ENCODE measurements at regions not wholly inside any gene's neighbourhood (a gene's known extent, or its start where the extent isn't known, plus 50 kb on each side); places are given as distances from the start of the nearest gene placed in this dataset.

GRCh38 chr5:89981878-89982773 lies 427.4 kb downstream of the CETN3 start:
- DNase-seq: no peak

DNA sequence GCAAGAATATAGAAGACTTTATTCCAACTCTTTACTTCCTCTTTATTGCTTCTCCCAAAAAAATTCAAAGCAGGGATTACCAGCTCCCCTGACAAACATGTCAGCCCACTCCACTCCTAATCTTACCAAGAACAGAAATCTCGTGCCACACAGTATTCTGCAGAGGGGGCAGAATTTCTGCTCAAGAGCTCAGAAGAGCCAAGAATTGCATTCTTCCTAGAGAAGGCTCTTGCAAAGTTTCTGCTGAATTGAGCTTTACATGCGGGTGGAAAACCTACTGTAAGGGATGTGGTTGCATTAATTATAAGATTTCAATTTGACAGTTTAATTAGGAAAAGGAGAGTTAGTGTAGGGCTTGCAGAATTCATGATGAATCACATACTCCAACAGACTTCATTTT lies 428.5 kb downstream of the CETN3 start:
- no peak for DNase-seq

GRCh38 chr5:89973516-89973915 lies 436.0 kb downstream of the CETN3 start:
- no peak for DNase-seq

DNA sequence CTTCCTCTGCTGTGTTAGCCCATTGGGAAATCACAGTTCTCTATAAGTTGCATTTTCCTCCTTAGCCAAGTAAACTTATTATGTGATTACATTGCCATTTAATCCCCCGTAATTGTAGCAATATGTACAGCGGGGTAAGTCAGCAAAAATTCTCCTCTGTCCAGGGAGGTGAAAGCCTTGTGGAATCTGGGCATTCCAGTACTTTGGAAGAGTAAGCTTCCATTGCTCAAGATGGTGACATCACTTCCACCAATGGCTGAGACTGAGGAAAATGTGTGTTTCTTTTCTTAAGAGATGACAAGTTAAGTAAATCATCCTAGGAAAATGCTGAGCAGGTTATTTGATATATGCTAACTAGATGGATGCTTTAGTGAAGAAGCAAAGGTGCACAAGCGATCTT lies 436.7 kb downstream of the CETN3 start:
- no peak for DNase-seq

- no peak for DNase-seq
Measured at GRCh38 chr5:89968958-89969381, 440.6 kb downstream of the CETN3 start.

DNA sequence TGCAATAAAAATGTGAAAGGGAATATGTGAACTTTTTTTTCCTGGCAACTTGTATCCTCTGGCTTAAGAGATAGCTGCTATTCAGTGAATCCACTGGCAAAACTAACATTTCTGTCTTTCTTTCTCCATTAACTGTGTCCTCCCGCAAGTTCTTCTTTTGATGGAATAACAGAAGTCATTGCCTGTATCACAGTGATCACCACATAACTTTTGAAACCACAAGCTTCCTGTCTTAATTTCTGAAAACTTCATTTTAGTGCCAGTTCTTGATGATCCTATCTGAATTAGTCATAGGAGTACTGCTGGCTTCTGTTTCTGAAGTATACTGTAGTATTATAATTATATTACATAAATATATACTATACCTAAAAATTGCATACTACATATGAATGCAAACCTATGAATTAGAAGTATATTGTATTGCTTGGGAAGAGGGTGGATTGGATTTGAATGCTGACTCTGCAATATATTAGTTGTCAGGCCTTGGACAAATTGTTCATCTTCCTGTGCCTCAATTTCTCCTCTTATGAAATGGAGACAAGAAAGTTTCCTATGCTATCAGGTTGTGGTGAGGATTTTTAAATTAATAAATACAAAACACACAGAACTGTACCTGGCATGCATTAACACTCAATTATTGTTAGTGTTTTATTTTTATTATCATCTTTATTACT lies 441.6 kb downstream of the CETN3 start:
- no peak for DNase-seq

DNA sequence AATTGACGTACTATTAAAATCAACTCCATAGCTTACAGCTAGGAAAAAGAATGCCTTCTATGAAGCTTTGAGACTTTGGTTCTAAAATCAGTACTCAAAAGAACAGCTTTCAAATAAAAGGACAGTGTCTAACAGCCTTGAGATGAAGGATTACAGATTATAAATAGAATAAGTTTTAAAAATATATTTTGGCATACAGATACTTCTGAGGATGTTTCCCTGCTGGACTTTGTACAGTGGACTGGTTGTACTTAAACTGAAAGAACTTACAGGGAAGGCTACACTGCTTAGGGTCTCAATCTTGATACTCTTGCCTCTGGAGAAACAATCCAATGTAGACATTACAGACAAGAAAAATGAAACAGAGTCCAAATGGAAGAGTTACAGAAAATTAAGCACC lies 452.7 kb downstream of the CETN3 start:
- no peak for DNase-seq

- DNase-seq: no peak
Measured at GRCh38 chr5:89954916-89955315, 454.6 kb downstream of the CETN3 start.

- no peak for DNase-seq
Measured at GRCh38 chr5:89951876-89952275, 457.7 kb downstream of the CETN3 start.

DNA sequence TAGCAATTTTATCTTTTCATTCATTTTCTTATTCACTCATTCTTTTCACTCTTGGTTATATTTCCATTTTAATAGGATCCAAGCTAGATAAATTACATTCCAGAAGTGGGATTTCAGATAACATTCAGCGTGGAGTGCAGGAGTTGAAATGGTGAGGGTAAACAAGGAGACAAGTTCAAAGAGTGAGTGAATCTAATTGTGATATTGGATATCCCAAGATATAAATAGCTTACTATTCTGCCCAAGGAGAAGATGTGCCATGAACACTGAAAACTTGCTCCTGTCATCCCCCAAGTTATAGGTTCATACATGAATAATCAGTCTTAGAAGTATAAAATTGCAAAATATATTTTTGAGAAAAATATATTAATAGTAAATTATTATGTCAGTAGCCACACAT lies 459.3 kb downstream of the CETN3 start:
- DNase-seq: no peak

GRCh38 chr5:89948977-89949376 lies 460.6 kb downstream of the CETN3 start:
- no peak for DNase-seq

DNA sequence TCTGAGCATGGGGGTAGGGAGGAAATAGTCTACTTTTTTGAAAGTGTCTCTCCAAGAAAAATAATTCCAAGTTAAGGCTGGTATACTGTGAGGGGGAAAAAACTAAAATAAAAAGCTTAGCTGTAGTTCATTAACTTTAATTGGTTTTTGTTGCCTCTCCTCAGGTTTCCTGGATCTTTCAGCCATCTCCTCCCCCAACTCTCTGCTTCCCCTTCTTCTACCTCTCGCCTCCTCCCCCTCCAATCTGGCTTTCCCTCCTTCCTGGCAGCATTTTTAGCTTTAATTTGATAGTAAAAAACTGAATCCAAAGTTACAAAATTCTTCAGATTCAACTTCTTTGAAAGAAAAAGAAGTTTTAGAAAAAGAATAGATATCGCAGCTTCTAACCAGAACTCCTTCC lies 462.6 kb downstream of the CETN3 start:
- no peak for DNase-seq

DNA sequence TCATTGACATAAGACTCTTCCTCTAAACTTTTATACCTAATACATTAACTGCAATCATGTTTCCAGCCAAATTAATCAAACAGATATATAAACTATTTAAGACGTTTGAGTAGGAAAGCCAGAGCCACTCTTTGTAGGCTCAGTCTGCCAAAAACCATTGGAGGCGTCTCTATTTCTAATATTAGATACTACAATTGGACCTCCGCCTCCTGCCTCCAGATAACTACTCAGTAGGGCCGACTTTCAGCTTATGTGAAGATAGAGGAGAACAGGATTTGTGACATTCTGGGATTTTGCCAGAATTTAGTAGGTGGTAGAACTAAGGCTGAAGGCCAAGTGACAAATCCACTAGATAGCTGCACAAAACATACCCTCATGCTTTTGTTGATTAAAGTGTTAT lies 463.0 kb downstream of the CETN3 start:
- DNase-seq: no peak

DNA sequence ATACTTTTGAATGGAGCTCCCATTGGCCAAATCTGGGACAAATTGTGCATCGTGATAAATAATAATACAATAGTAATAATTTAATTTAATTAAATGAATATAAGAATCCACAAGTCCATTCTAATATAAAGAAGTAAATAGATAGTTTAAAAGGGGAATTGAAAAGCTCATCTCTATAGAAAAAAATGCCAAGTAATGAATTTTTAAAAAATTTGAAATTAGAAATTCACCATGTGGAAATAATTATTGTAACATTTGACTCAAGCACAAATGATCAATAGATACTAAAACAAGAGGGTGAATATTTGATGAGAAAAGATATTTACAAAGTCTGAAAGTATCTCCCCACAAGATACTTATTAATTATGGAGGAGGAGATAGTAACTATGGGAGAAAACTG lies 467.4 kb downstream of the CETN3 start:
- DNase-seq: no peak

- DNase-seq: no peak
Measured at GRCh38 chr5:89936576-89936975, 473.0 kb downstream of the CETN3 start.

GRCh38 chr5:89934069-89934468 lies 475.5 kb downstream of the CETN3 start:
- DNase-seq: no peak

GRCh38 chr5:89932771-89933181 lies 476.8 kb downstream of the CETN3 start:
- DNase-seq: no peak

DNA sequence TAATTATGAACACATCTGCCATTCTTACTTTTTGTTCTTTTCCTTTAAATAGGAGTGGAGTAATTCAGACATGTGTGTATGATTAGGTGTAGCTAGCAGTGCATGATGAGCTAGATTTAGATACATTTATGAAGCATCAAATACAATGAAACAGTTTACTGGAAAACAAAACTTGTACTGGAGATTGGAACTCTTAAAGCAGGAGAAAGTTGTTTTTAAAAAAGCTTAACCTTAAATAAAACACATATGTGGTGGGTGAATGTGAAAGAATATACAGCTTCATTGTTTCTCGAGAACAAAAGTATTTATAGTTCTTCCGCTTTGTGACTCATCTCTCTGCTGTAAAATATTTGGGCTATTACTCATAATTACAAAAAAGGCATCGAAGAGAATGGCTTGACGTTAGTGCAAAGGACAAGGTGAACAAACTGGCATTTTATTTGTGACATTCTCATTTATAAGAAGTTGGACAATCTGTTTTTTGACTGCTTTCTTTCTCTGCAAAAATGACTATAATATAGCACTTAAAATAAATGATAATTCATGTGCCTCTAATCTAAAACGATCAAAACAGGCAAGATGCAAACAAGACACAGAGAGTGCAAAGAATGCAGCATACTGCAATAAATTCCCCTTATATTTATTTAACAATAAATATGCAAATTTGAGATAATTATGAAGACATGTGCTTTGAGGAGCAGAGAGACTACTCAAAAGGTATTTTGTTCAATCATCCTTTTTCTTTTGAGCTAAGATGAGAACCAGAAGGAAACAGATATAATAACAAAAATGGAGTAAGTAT lies 478.8 kb downstream of the CETN3 start:
- no peak for DNase-seq

- no peak for DNase-seq
Measured at GRCh38 chr5:89929834-89930233, 479.7 kb downstream of the CETN3 start.

GRCh38 chr5:89929173-89929572 lies 480.4 kb downstream of the CETN3 start:
- no peak for DNase-seq

DNA sequence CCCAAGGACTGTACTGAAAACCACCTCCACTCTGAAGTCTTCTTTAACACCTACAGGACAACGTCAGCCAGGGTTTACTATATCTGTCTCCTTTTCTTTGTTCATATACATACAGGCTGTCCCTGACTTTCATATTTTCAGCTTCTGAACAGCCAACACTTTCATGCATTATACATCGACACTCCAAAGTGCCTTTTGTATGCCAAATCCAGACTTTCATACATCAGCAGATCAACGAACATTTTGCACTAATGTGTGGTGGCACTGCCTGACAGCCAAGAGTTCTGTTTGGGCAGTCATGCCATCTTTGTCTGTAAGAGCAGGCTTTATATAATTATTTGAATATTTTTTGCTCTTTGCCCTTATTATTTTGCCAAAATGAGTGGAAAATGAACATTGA lies 487.4 kb downstream of the CETN3 start:
- DNase-seq: no peak

- DNase-seq: no peak
Measured at GRCh38 chr5:89917112-89917511, 492.4 kb downstream of the CETN3 start.

DNA sequence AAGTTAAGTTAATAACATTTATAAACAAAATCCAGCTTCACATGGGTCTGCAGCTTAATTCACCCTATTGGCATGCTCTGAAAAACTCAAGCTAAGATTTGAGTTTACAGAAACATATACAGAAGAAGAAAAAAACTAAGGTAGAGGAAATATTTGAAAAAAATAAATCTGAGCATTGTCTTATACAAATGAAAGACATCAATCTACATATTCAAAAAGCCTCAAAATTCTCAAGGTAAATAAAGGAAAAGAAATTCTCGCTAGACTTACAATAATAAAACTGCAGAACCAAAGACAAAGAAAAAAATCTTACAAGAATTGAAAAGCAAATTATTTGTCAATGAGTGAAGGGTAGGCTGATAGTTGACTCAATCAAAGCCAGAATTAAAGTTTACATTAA lies 493.4 kb downstream of the CETN3 start:
- DNase-seq: no peak

DNA sequence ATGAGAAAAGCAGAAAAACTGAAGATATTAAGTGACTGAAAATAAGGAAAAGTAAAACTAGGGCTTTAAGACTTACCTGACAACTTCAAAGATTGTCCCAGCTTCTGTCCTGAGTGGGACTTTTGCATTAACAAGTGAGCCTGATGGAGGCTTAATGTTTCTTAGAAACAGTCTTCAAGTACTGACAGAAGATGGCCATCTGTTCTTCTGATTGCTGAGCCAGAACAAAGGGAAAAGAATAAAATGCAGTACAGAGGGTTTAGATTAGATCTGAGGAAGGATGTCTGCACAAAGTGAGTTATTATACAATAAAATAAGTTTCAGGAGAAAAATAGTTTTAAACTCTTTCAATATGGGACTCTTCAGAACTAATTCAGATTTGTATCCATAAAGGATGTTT lies 500.7 kb downstream of the CETN3 start:
- no peak for DNase-seq

Measured in DMS79 (cell line).